GM12878 (cell line): ENCODE measurements at regions not wholly inside any gene's neighbourhood (a gene's known extent, or its start where the extent isn't known, plus 50 kb on each side); places are given as distances from the start of the nearest gene placed in this dataset.

Experiments used
- ATAC-seq: fragments of 200-7000 bp; cut with Tn5 transposase; 3 replicates; pipeline ENCODE4 v1.9.1; 2020; ENCODE audit warnings: mild to moderate bottlenecking, moderate library complexity
- BruUV-seq: library from RNA; stranded (reverse); fragments of 400-500 nt; replicated peaks from 2 replicates; lab custom pipeline; 2021; lab: Mats Ljungman, UMichigan
- CTCF ChIA-PET: fragments of 300-600 bp; sonication (Branson Sonifier 250); formaldehyde crosslinking; extraction: SDS; loops from one replicate; lab custom pipeline; 2021; ENCODE audit warnings: inconsistent platforms; lab: Yijun Ruan, JAX
- POLR2A ChIA-PET: fragments of 350-600 bp; formaldehyde crosslinking; extraction: SDS; loops from one replicate; lab custom pipeline; 2021; ENCODE audit warnings: inconsistent platforms; lab: Charles Lee
- RAD21 ChIA-PET: fragments of 300-600 bp; sonication (Branson Sonifier 250); formaldehyde crosslinking; loops from one replicate; lab custom pipeline; 2023; ENCODE audit warnings: antibody characterized with exemption; ENCODE audit not compliant: unreplicated experiment; lab: Charles Lee
- SMC1A ChIA-PET: fragments of 300-600 bp; sonication (Branson Sonifier 250); formaldehyde crosslinking; loops from one replicate; lab custom pipeline; 2023; ENCODE audit not compliant: unreplicated experiment, uncharacterized antibody; lab: Charles Lee
- DNase-seq: peaks from one replicate; pipeline ENCODE4 v3.0.0-alpha.2; 2011; ENCODE audit warnings: low read depth, low spot score
- FAIRE-seq: peaks from 3 replicates; lab custom pipeline; 2011; peaks lifted over from hg19 to GRCh38; lab: Jason Lieb, UNC
- H2AFZ ChIP-seq: 2 replicates; pipeline ENCODE4 v1.6.0; 2011; ENCODE audit warnings: low read depth, low read length, control low read depth; ENCODE audit not compliant: control insufficient read depth
- H3K27ac ChIP-seq: 2 replicates; pipeline ENCODE4 v1.5.1; 2011; ENCODE audit warnings: control low read depth; ENCODE audit not compliant: control insufficient read depth, insufficient read depth
- H3K27me3 ChIP-seq, 2 experiments: replicated peaks in 1 of 2; 2 replicates each; pipeline versions ENCODE4 v1.6.0 to v1.6.1; 2011; ENCODE audit warnings: low read length in 1 of 2; ENCODE audit not compliant: control insufficient read depth in 2 of 2, insufficient read depth in 2 of 2
- H3K36me3 ChIP-seq, 2 experiments: 2 replicates each; pipeline ENCODE4 v1.5.1; 2011; ENCODE audit warnings: low read length in 1 of 2; ENCODE audit not compliant: control insufficient read depth in 2 of 2, insufficient read depth in 2 of 2
- H3K4me1 ChIP-seq: 2 replicates; pipeline ENCODE4 v1.6.1; 2011; ENCODE audit warnings: mild to moderate bottlenecking, low read length, moderate library complexity, mixed read lengths; ENCODE audit not compliant: control insufficient read depth, insufficient read depth
- H3K4me2 ChIP-seq: 2 replicates; pipeline ENCODE4 v1.6.0; 2011; ENCODE audit warnings: control low read depth; ENCODE audit not compliant: control insufficient read depth, insufficient read depth
- H3K4me3 ChIP-seq: fragments of 200-600 bp; sonication (generic); 2 replicates; pipeline ENCODE4 v1.5.1; 2016
- H3K79me2 ChIP-seq: 2 replicates; pipeline ENCODE4 v1.6.0; 2011; ENCODE audit warnings: low read length; ENCODE audit not compliant: control insufficient read depth, insufficient read depth
- H3K9ac ChIP-seq: 2 replicates; pipeline ENCODE4 v1.8.0; 2011; ENCODE audit warnings: low read length, control low read depth, mixed read lengths; ENCODE audit not compliant: control insufficient read depth, insufficient read depth
- H3K9me3 ChIP-seq: replicated peaks from 3 replicates; pipeline ENCODE4 v1.5.1; 2011; ENCODE audit warnings: mild to moderate bottlenecking, low read length; ENCODE audit not compliant: control insufficient read depth, insufficient read depth
- H4K20me1 ChIP-seq: 2 replicates; pipeline ENCODE4 v1.6.0; 2011; ENCODE audit not compliant: control insufficient read depth, insufficient read depth
- BACH1 ChIP-seq: fragments of 450-650 bp; IDR thresholded peaks from 2 replicates; pipeline ENCODE4 v1.6.1; 2017; ENCODE audit warnings: mild to moderate bottlenecking, borderline replicate concordance
- CBX3 ChIP-seq: fragments of 200-600 bp; sonication (generic); IDR thresholded peaks from 2 replicates; pipeline ENCODE4 v1.6.1; 2016; ENCODE audit warnings: low read depth, borderline replicate concordance
- DPF2 ChIP-seq: fragments of 450-650 bp; IDR thresholded peaks from 2 replicates; pipeline ENCODE4 v1.6.1; 2017; ENCODE audit warnings: mild to moderate bottlenecking
- MTA3 ChIP-seq: IDR thresholded peaks from 2 replicates; pipeline ENCODE4 v1.6.1; 2012; ENCODE audit warnings: low read length, inconsistent platforms, borderline replicate concordance
- MYC ChIP-seq: IDR thresholded peaks from 2 replicates; pipeline ENCODE4 v1.6.1; 2011; ENCODE audit warnings: mild to moderate bottlenecking, low read length, moderate library complexity, inconsistent platforms; ENCODE audit not compliant: insufficient read depth, insufficient replicate concordance, insufficient read length, severe bottlenecking
- NBN ChIP-seq: fragments of 450-650 bp; IDR thresholded peaks from 2 replicates; pipeline ENCODE4 v1.6.1; 2016
- NFXL1 ChIP-seq: fragments of 450-650 bp; IDR thresholded peaks from 2 replicates; pipeline ENCODE4 v1.6.1; 2017; ENCODE audit warnings: antibody characterized with exemption, mild to moderate bottlenecking, borderline replicate concordance
- PML ChIP-seq: IDR thresholded peaks from 2 replicates; pipeline ENCODE4 v1.6.1; 2012; ENCODE audit warnings: low read length, inconsistent platforms
- RCOR1 ChIP-seq: conservative IDR thresholded peaks from 2 replicates; pipeline ENCODE4 v1.6.1; 2012; ENCODE audit warnings: low read depth, low read length, improper control_type of control experiment
- SPI1 ChIP-seq: IDR thresholded peaks from 2 replicates; pipeline ENCODE4 v1.6.1; 2011; ENCODE audit warnings: low read depth, mild to moderate bottlenecking, low read length, moderate library complexity, borderline replicate concordance; ENCODE audit not compliant: insufficient read depth
- WGBS: methylation state at CpG from one replicate; pipeline ENCODE4 v1.1.6; 2016; ENCODE audit warnings: low lambda C conversion rate; ENCODE audit not compliant: insufficient replicate concordance, insufficient coverage; ENCODE audit errors: missing lambda C conversion rate; 5-methylcytosine and 5-hydroxymethylcytosine counted together
- in situ Hi-C: fragments of 300-500 bp; cut with MboI; formaldehyde crosslinking; loops from 9 replicates; pipeline ENCODE4 v1.14.3; 2018; ENCODE audit warnings: mixed read lengths
- intact Hi-C: fragments of 100-400 bp; cut with micrococcal nuclease; formaldehyde crosslinking; loops from one replicate; pipeline ENCODE4 v1.14.2; 2022; ENCODE audit not compliant: unreplicated experiment
- TF ChIP-seq, protein P1 (sequence below): fragments of 450-650 bp; IDR thresholded peaks from 2 replicates; pipeline ENCODE4 v1.6.1; 2017; ENCODE audit warnings: mild to moderate bottlenecking, moderate library complexity

GRCh38 chr2:760001-760400 lies 82.8 kb upstream of the TMEM18 start (continued):
- TF ChIP-seq, protein P1, sequence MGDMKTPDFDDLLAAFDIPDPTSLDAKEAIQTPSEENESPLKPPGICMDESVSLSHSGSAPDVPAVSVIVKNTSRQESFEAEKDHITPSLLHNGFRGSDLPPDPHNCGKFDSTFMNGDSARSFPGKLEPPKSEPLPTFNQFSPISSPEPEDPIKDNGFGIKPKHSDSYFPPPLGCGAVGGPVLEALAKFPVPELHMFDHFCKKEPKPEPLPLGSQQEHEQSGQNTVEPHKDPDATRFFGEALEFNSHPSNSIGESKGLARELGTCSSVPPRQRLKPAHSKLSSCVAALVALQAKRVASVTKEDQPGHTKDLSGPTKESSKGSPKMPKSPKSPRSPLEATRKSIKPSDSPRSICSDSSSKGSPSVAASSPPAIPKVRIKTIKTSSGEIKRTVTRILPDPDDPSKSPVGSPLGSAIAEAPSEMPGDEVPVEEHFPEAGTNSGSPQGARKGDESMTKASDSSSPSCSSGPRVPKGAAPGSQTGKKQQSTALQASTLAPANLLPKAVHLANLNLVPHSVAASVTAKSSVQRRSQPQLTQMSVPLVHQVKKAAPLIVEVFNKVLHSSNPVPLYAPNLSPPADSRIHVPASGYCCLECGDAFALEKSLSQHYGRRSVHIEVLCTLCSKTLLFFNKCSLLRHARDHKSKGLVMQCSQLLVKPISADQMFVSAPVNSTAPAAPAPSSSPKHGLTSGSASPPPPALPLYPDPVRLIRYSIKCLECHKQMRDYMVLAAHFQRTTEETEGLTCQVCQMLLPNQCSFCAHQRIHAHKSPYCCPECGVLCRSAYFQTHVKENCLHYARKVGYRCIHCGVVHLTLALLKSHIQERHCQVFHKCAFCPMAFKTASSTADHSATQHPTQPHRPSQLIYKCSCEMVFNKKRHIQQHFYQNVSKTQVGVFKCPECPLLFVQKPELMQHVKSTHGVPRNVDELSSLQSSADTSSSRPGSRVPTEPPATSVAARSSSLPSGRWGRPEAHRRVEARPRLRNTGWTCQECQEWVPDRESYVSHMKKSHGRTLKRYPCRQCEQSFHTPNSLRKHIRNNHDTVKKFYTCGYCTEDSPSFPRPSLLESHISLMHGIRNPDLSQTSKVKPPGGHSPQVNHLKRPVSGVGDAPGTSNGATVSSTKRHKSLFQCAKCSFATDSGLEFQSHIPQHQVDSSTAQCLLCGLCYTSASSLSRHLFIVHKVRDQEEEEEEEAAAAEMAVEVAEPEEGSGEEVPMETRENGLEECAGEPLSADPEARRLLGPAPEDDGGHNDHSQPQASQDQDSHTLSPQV = no peak
- TF ChIP-seq NFXL1 (no peak), DPF2 (no peak), SPI1 (no peak), RCOR1 (no peak)

DNA sequence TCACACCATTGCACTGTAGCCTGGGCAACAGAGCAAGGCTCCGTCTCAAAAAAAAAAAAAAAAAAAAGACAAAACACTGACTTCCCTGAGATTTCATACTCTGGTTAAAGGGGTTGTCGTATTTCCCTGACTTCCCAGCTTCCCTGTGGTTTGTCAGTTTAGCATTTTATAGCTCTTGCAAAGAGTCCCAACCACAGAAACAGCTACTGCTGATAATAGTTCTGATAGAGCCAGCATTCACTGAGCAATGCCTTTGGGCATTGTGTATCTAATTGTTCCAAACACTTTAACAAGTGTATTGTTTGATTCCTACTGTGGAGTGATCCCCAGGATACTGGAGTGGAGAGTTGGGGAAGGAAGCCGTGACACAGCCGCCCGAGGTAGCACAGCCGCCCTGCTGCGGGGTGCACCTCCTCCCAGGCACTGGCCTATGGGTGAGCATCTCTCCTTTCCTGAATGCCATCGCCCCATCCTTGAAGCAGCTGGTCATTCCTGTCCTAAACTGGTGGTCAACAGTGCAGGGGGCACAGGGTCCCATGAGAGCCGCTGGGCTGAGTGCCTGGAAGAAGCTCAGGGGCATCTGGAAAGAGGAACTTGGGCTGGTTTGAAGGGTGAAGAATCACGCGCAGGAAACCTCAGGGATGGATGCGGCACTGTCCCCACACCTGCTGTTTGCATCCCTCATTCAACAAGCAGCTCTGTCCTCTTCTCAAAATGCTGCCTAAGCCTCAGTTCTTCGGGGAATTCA lies 81.0 kb upstream of the TMEM18 start:
- no peak for FAIRE-seq
- Histone ChIP-seq H3K9ac (no peak overlapping the region), H2AFZ (no peak overlapping the region)
- CTCF ChIA-PET = no interaction called here
- TF ChIP-seq PML (no peak), MTA3 (no peak), MYC (no peak), CBX3 (no peak), BACH1 (no peak), NBN (no peak)
- TF ChIP-seq, all 136 proteins: peak for 0
- 26% methylated on average over 10 of the region's 13 CpGs for WGBS
- H3K27ac ChIP-seq = no peak overlapping the region
- no peaks in the 10 kb centered on the region for H3K27me3 ChIP-seq
- RAD21 ChIA-PET = no interaction called here
- no peak overlapping the region for H3K4me2 ChIP-seq
- SMC1A ChIA-PET = no interaction called here
- no peak overlapping the region for H3K4me3 ChIP-seq
- H4K20me1 ChIP-seq = no peaks in the 10 kb centered on the region
- POLR2A ChIA-PET = no interaction called here
- in situ Hi-C loops (no loop called here), intact Hi-C loops (no loop called here)
- no peaks in the 10 kb centered on the region for H3K9me3 ChIP-seq
- H3K4me1 ChIP-seq = no peaks in the 10 kb centered on the region
- H3K79me2 ChIP-seq = no peaks in the 10 kb centered on the region
- ATAC-seq = no peak
- BruUV-seq = no TSS peak
- H3K36me3 ChIP-seq = no peaks in the 10 kb centered on the region
- no peak for DNase-seq
